ENCODE measurements at regions not wholly inside any gene's neighbourhood (a gene's known extent, or its start where the extent isn't known, plus 50 kb on each side); places are given as distances from the start of the nearest gene placed in this dataset.

- Histone ChIP-seq H3K4me3 (ENCODE audit: low read length) (no peak overlapping the region), H3K4me1 (ENCODE audit: control insufficient read depth, insufficient read depth, low read length) (no peaks in the 10 kb centered on the region), H3K9ac (ENCODE audit: low read length) (no peak overlapping the region), H3K9me3 (ENCODE audit: control insufficient read depth, low read length) (peaks cover 7% of the 10 kb centered on the region), H3K36me3 (ENCODE audit: control insufficient read depth, insufficient read depth, low read length, severe bottlenecking) (no peaks in the 10 kb centered on the region), H3K27me3 (replicated peaks; ENCODE audit: control insufficient read depth, insufficient read depth, low read length) (no peaks in the 10 kb centered on the region)
- peak; percentile 52 for DNase-seq (ENCODE audit: low read depth)
Observed at GRCh38 chr14:29518335-29518734, 409.3 kb downstream of the PRKD1 start.

- Histone ChIP-seq H3K9me3 (ENCODE audit: control insufficient read depth, low read length) (peaks cover 7% of the 10 kb centered on the region), H3K4me1 (ENCODE audit: control insufficient read depth, insufficient read depth, low read length) (no peaks in the 10 kb centered on the region), H3K9ac (ENCODE audit: low read length) (no peak overlapping the region), H3K4me3 (ENCODE audit: low read length) (no peak overlapping the region), H3K27me3 (replicated peaks; ENCODE audit: control insufficient read depth, insufficient read depth, low read length) (no peaks in the 10 kb centered on the region), H3K36me3 (ENCODE audit: control insufficient read depth, insufficient read depth, low read length, severe bottlenecking) (no peaks in the 10 kb centered on the region)
- no peak for DNase-seq (ENCODE audit: low read depth)
Observed at GRCh38 chr14:29521526-29522137, 406.0 kb downstream of the PRKD1 start.

All from adipocyte (in vitro differentiated cells).